Endothelial cell of umbilical vein (primary cell): ENCODE measurements at regions not wholly inside any gene's neighbourhood (a gene's known extent, or its start where the extent isn't known, plus 50 kb on each side); places are given as distances from the start of the nearest gene placed in this dataset.

ENCODE experiments used
- CTCF ChIP-seq, 2 donors: IDR thresholded peaks; 1 replicate in 1 of 2; 2 replicates in 1 of 2; pipeline ENCODE4 v1.5.1; 2011; ENCODE audit warnings: low read length in 2 of 2, mild to moderate bottlenecking in 2 of 2, moderate library complexity in 2 of 2, control low read depth in 1 of 2, inconsistent platforms in 1 of 2, low read depth in 1 of 2; ENCODE audit not compliant: insufficient read depth in 1 of 2; ENCODE audit errors: extremely low read depth in 1 of 2
- EZH2 ChIP-seq: IDR thresholded peaks from 2 replicates; pipeline ENCODE4 v1.6.1; 2012; ENCODE audit warnings: borderline replicate concordance, low read depth, mild to moderate bottlenecking, moderate library complexity, low read length, inconsistent platforms; ENCODE audit not compliant: severe bottlenecking
- MYC ChIP-seq: IDR thresholded peaks from one replicate; pipeline ENCODE4 v1.6.1; 2011; ENCODE audit warnings: mild to moderate bottlenecking, low read depth, low read length

DNA sequence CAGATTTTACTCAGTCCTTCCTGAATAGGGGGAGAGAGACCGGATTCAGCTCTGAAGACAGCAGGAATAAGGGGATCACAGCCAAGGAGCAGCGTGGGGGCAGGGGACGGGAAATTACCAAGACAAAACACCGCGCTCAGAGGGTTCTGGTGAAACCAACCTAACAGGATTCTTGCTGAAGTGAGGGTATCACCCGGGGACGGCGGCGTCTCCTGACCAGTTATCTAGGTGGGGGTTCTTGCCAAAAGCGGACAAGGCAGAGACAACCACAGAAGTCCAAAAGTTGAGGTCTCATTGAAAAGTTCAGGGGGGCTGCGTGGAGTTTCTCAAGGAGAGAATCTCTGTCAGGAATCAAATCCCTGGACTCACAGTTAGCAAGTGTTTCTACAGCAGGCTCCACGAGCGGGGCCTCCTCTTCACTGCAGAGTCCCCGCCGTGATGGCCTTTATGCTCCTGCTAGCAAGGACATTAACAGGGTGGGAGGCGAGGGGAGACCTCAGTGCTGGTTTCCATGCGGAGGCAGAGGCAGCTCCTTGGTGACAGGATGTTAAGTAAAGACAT is 291.0 kb downstream of the BRD1 start:
- TF ChIP-seq CTCF (IDR thresholded peaks at IDR 0.05; ENCODE audit: extremely low read depth in 1 of 2, insufficient read depth in 1 of 2, low read depth in 1 of 2, low read length in 2 of 2) (no peak), EZH2 (no peak), MYC (no peak)
